Uterus (tissue), 2 donors: ENCODE measurements at regions not wholly inside any gene's neighbourhood (a gene's known extent, or its start where the extent isn't known, plus 50 kb on each side); places are given as distances from the start of the nearest gene placed in this dataset.

Source experiments
- POLR2A ChIP-seq, 2 donors: fragments of 450-650 bp; IDR thresholded peaks; one replicate each; pipeline ENCODE4 v1.6.1; 2016; ENCODE audit warnings: antibody characterized with exemption in 2 of 2, mild to moderate bottlenecking in 1 of 2, moderate library complexity in 1 of 2
- TF ChIP-seq, protein P1 (sequence below), 4 experiments: fragments of 200-600 bp in 2 of 4; fragments of 450-650 bp in 2 of 4; sonication (generic) in 2 of 4; IDR thresholded peaks; one replicate each; pipeline ENCODE4 v1.5.1; 2016 to 2019; ENCODE audit warnings: antibody characterized with exemption in 4 of 4, mild to moderate bottlenecking in 2 of 4, moderate library complexity in 1 of 4

DNA sequence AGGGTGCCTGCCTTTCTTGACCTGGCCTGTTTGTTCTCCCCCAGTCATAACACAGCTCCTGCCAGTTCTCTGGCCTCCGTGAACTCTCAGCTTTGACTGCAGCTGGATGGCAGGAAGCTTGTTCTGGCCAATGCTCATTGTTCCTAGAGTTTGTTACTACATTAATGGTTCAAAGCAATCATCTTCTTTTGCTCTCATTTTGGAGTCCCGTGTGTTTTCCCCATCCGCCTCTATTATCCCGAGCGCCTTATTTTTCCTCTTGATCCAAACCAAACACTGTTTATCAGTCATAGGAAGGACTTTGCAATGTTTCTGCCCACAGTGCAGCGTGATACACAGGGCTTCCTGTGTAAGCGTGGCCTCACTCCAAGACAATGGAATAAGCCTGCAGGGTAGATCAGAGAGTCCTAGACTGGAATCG, 184.3 kb upstream of the APCDD1 start:
- TF ChIP-seq, protein P1, sequence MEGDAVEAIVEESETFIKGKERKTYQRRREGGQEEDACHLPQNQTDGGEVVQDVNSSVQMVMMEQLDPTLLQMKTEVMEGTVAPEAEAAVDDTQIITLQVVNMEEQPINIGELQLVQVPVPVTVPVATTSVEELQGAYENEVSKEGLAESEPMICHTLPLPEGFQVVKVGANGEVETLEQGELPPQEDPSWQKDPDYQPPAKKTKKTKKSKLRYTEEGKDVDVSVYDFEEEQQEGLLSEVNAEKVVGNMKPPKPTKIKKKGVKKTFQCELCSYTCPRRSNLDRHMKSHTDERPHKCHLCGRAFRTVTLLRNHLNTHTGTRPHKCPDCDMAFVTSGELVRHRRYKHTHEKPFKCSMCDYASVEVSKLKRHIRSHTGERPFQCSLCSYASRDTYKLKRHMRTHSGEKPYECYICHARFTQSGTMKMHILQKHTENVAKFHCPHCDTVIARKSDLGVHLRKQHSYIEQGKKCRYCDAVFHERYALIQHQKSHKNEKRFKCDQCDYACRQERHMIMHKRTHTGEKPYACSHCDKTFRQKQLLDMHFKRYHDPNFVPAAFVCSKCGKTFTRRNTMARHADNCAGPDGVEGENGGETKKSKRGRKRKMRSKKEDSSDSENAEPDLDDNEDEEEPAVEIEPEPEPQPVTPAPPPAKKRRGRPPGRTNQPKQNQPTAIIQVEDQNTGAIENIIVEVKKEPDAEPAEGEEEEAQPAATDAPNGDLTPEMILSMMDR (IDR thresholded peaks at IDR 0.05): no peak
- TF ChIP-seq POLR2A (IDR thresholded peaks at IDR 0.05): no peak
